D721Med (cell line): ENCODE measurements at regions not wholly inside any gene's neighbourhood (a gene's known extent, or its start where the extent isn't known, plus 50 kb on each side); places are given as distances from the start of the nearest gene placed in this dataset.

Source experiments
- DNase-seq: peaks from one replicate; pipeline ENCODE4 v3.0.0; 2011; ENCODE audit warnings: low spot score; ENCODE audit not compliant: insufficient read length
- FAIRE-seq: peaks from 2 replicates; lab custom pipeline; 2011; peaks lifted over from hg19 to GRCh38; lab: Jason Lieb, UNC
- CTCF ChIP-seq: IDR thresholded peaks from 2 replicates; pipeline ENCODE4 v1.5.1; 2012; ENCODE audit warnings: mild to moderate bottlenecking, control low read depth; ENCODE audit not compliant: insufficient read depth; ENCODE audit errors: missing control alignments

GRCh38 chr2:16243411-16243996 lies 303.2 kb downstream of the MYCN start:
- DNase-seq: no peak
- no peak for TF ChIP-seq CTCF
- FAIRE-seq: no peak

- no peak for DNase-seq
- FAIRE-seq: no peak
- no peak for TF ChIP-seq CTCF
Measured at GRCh38 chr2:16242906-16243305, 302.6 kb downstream of the MYCN start.

- FAIRE-seq (no peak), DNase-seq (no peak)
- no peak for TF ChIP-seq CTCF
Measured at GRCh38 chr2:16241166-16242160, 301.1 kb downstream of the MYCN start.

DNA sequence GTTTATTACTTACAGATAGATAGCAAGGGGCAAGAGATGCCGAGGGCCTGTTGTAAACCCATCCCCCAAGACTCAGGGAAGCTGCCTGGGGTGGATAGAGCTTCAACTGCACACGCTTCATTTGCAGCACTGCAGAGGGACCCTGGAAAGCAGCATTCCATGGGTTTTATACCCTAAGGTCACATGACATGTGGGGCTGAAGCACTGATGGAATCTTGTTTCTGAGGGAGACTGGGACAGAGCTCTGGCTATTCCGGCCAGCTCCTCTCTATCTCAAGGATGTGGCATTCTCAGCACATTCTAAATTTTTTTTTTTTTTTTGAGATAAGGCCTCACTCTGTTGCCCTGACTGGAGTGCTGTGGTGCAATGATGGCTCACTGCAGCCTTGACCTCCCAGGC lies 300.1 kb downstream of the MYCN start:
- DNase-seq (no peak), FAIRE-seq (no peak)
- TF ChIP-seq CTCF: no peak

- no peak for TF ChIP-seq CTCF
- no peak for FAIRE-seq
- no peak for DNase-seq
Measured at GRCh38 chr2:16239296-16239850, 299.0 kb downstream of the MYCN start.

DNA sequence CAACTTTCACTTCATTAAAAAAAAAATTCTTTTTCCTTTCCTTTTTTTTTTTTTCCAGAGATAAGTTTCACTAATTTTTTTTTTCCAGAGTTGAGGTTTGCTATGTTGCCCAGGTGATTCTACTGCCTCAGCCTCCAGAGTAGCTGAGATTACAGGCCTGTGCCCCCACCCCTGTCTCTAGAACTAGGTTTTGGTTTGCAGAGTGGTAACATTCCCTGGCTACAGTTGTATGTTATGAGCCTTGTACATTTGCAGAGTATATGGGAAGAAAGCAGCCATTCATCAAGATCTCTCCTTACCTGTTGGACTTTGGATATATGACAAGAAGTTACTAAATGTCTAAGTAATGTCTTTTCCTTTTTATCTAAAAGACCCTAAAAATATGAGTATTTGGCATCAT lies 298.4 kb downstream of the MYCN start:
- TF ChIP-seq CTCF: no peak
- no peak for FAIRE-seq
- no peak for DNase-seq
